Body of pancreas (tissue), 4 donors: ENCODE measurements at regions not wholly inside any gene's neighbourhood (a gene's known extent, or its start where the extent isn't known, plus 50 kb on each side); places are given as distances from the start of the nearest gene placed in this dataset.

Experiments
- ATAC-seq: fragments of 150-250 bp; one replicate; pipeline ENCODE4 v1.9.1; 2016
- DNase-seq, 4 donors: peaks; one replicate each; pipeline ENCODE4 v3.0.0-alpha.2; 2019
- H3K27ac ChIP-seq, 4 donors: fragments of 200-600 bp; sonication (generic); 1 replicate in 3 of 4; 2 replicates in 1 of 4; pipeline versions ENCODE4 v1.5.1 to v1.6.1; 2016 to 2019; ENCODE audit warnings: mild to moderate bottlenecking in 1 of 4, mixed read lengths in 1 of 4, moderate library complexity in 1 of 4
- H3K27me3 ChIP-seq, 2 donors: fragments of 200-600 bp; sonication (generic); one replicate each; pipeline ENCODE4 v1.6.0; 2016; ENCODE audit warnings: mild to moderate bottlenecking in 1 of 2
- H3K36me3 ChIP-seq, 2 donors: fragments of 200-600 bp; sonication (generic); replicated peaks in 1 of 2; 2 replicates each; pipeline ENCODE4 v1.5.1; 2016; ENCODE audit warnings: low read depth in 2 of 2; ENCODE audit not compliant: insufficient read depth in 1 of 2
- H3K4me1 ChIP-seq: fragments of 200-600 bp; sonication (generic); one replicate; pipeline ENCODE4 v1.6.0; 2016
- H3K4me3 ChIP-seq, 2 donors: fragments of 200-600 bp; sonication (generic); 1 replicate in 1 of 2; 2 replicates in 1 of 2; pipeline ENCODE4 v1.5.1; 2016 to 2019
- H3K9me3 ChIP-seq, 3 donors: fragments of 200-600 bp; sonication (generic); 1 replicate in 2 of 3; 2 replicates in 1 of 3; pipeline ENCODE4 v1.5.1; 2016
- CTCF ChIP-seq, 7 experiments: fragments of 450-650 bp in 4 of 7; fragments of 200-600 bp in 3 of 7; sonication (generic) in 3 of 7; IDR thresholded peaks; one replicate each; pipeline ENCODE4 v1.5.1; 2016 to 2019; ENCODE audit warnings: antibody characterized with exemption in 7 of 7
- POLR2A ChIP-seq, 3 donors: fragments of 450-650 bp; IDR thresholded peaks; one replicate each; pipeline ENCODE4 v1.6.1; 2016; ENCODE audit warnings: antibody characterized with exemption in 3 of 3, mild to moderate bottlenecking in 2 of 3
- WGBS, 2 donors: methylation state at CpG; one replicate each; pipeline ENCODE4 v1.1.5; 2017; 5-methylcytosine and 5-hydroxymethylcytosine counted together
- intact Hi-C: fragments of 100-400 bp; cut with DNase I; formaldehyde crosslinking; loops from one replicate; pipeline ENCODE4 v1.15.1; 2023

- peaks cover 0 to 4% of the 10 kb centered on the region in 2 donors for H3K27me3 ChIP-seq
- no peak for ATAC-seq
- no peaks in the 10 kb centered on the region for H3K36me3 ChIP-seq
- H3K4me3 ChIP-seq: no peak overlapping the region
- DNase-seq: no peak
- TF ChIP-seq POLR2A (IDR thresholded peaks at IDR 0.05) (no peak), CTCF (IDR thresholded peaks at IDR 0.05) (no peak)
- H3K9me3 ChIP-seq: no peaks in the 10 kb centered on the region
- intact Hi-C loops: no loop called here
- H3K4me1 ChIP-seq: peaks cover 8% of the 10 kb centered on the region
- 22 to 34% methylated on average over 5 to 9 of the region's 9 CpGs for WGBS, 2 donors
- no peak overlapping the region for H3K27ac ChIP-seq
These were observed 84.5 kb upstream of the GPR26 start for GRCh38 chr10:123581656-123582055.

DNA sequence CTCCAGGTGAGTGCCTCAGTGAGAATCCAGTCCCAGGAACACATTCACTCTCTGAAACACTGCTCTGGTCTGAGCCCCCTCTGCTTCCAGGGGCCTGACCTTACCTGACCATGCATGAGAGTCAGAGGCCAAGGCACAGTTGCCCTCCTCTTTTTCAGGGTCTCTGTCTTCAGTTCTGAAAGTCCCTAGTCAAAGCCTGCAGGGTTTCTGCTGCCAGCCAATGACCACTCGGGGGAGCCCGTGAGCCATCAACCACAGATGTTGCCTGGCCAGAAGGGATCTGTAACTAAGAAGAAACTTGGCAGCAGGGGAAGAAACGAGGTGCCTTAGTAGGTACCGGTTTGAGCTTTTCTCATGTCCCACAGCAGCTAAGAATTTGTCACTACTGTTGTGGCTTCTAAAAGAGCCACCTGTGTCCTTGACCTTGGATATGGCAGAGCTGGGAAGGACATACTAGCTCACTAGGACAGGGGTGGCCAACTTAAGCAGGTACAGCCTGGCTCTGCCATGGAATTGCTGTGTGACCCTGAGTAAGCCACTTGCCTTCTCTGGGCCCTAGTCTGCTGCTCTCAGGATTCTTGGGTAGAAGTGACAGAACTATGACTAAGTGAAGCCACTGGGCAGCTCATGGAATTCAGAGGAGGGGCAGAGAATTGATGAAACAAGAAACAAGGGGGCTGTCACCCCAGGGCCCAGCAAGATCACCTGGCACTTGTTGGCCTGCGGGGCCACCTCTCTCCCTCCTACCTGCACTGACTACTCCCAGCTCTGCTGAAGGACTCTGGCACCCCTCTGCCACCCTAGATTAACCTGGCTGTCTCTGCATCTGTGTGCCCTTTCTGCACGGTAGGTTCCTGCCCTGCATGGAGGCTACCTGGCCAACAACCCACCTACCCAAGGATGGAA, 83.8 kb upstream of the GPR26 start:
- DNase-seq: peak; percentile 72 to 81 (median 76)
- Histone ChIP-seq H3K36me3 (no peaks in the 10 kb centered on the region), H3K4me3 (no peak overlapping the region), H3K27ac (no peak overlapping the region), H3K27me3 (peaks cover 0 to 4% of the 10 kb centered on the region in 2 donors), H3K9me3 (no peaks in the 10 kb centered on the region), H3K4me1 (peaks cover 8% of the 10 kb centered on the region)
- no peak for TF ChIP-seq POLR2A (IDR thresholded peaks at IDR 0.05)
- peak; percentile 57 to 79 (median 68) for TF ChIP-seq CTCF (IDR thresholded peaks at IDR 0.05)
- peak; percentile 65 for ATAC-seq
- 13 to 16% methylated on average over 6 of the region's 6 CpGs for WGBS, 2 donors
- intact Hi-C loops: no loop called here

GRCh38 chr10:123583639-123584418, 82.3 kb upstream of the GPR26 start:
- Histone ChIP-seq H3K4me3 (no peak overlapping the region), H3K9me3 (no peaks in the 10 kb centered on the region), H3K27me3 (peaks cover 0 to 4% of the 10 kb centered on the region in 2 donors), H3K4me1 (peaks cover 8% of the 10 kb centered on the region), H3K36me3 (no peaks in the 10 kb centered on the region), H3K27ac (no peak overlapping the region)
- 12 to 14% methylated on average over 23 to 24 of the region's 24 CpGs for WGBS, 2 donors
- DNase-seq: peak; percentile 74 to 86 (median 80)
- TF ChIP-seq CTCF (IDR thresholded peaks at IDR 0.05) (peak; percentile 57 to 80 (median 68)), POLR2A (IDR thresholded peaks at IDR 0.05) (no peak)
- ATAC-seq: peak; percentile 80
- intact Hi-C loops: no loop called here

DNA sequence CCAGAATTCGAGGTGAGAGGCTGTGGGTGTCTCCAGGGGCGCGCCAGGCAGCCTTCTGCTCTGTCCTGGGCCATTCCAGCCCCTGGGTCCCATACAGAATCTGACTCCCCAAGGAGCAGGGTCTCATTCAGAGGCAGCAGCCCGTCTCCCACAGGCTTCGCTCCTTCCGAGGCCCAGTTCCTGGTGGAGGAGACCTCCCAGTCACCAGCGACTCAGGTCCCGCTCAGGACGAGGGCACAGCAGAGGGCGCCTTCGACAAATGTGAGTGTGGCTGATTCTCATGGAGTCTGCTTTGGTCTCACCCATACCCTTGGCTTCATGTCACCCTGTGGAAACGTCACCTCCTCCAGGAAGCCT, 81.8 kb upstream of the GPR26 start:
- 69 to 80% methylated on average over 12 of the region's 12 CpGs for WGBS, 2 donors
- ATAC-seq (no peak), DNase-seq (no peak)
- TF ChIP-seq POLR2A (IDR thresholded peaks at IDR 0.05): no peak
- no peak for TF ChIP-seq CTCF (IDR thresholded peaks at IDR 0.05)
- no peaks in the 10 kb centered on the region for H3K36me3 ChIP-seq
- no peaks in the 10 kb centered on the region for H3K9me3 ChIP-seq
- H3K4me3 ChIP-seq: no peak overlapping the region
- no peak overlapping the region for H3K27ac ChIP-seq
- peaks cover 8% of the 10 kb centered on the region for H3K4me1 ChIP-seq
- intact Hi-C loops: no loop called here
- peaks cover 0 to 4% of the 10 kb centered on the region in 2 donors for H3K27me3 ChIP-seq
